SK-N-SH (cell line): ENCODE measurements at regions not wholly inside any gene's neighbourhood (a gene's known extent, or its start where the extent isn't known, plus 50 kb on each side); places are given as distances from the start of the nearest gene placed in this dataset.

Source experiments
- CTCF ChIP-seq: fragments of 200-600 bp; sonication (generic); IDR thresholded peaks from 2 replicates; pipeline ENCODE4 v1.6.1; 2017; ENCODE audit warnings: antibody characterized with exemption, mild to moderate bottlenecking, moderate library complexity
- ELF1 ChIP-seq: IDR thresholded peaks from 2 replicates; pipeline ENCODE4 v1.4.0; 2012
- EP300 ChIP-seq, 2 experiments: IDR thresholded peaks; 2 replicates each; pipeline versions ENCODE4 v1.4.0 to v1.6.1; 2012; ENCODE audit warnings: borderline replicate concordance in 1 of 2, low read depth in 1 of 2, low read length in 1 of 2
- FOXM1 ChIP-seq: IDR thresholded peaks from 2 replicates; pipeline ENCODE4 v1.4.0; 2012; ENCODE audit warnings: low read depth, mild to moderate bottlenecking
- JUND ChIP-seq: IDR thresholded peaks from 2 replicates; pipeline ENCODE4 v1.4.0; 2012
- POLR2AphosphoS5 ChIP-seq: IDR thresholded peaks from 2 replicates; pipeline ENCODE4 v1.6.1; 2012; ENCODE audit warnings: low read depth, low read length
- RAD21 ChIP-seq: IDR thresholded peaks from 2 replicates; pipeline ENCODE4 v1.6.1; 2012; ENCODE audit warnings: mild to moderate bottlenecking, low read length
- RCOR1 ChIP-seq: fragments of 150-350 bp; IDR thresholded peaks from 2 replicates; pipeline ENCODE4 v1.6.1; 2017; ENCODE audit warnings: antibody characterized with exemption, low read length
- SIN3A ChIP-seq: IDR thresholded peaks from 2 replicates; pipeline ENCODE4 v1.6.1; 2012; ENCODE audit warnings: low read depth, mild to moderate bottlenecking, low read length, moderate library complexity, borderline replicate concordance
- TAF1 ChIP-seq: IDR thresholded peaks from 2 replicates; pipeline ENCODE4 v1.6.1; 2012; ENCODE audit warnings: low read depth, mild to moderate bottlenecking, low read length, moderate library complexity, borderline replicate concordance
- YY1 ChIP-seq: IDR thresholded peaks from 2 replicates; pipeline ENCODE4 v1.4.0; 2012; ENCODE audit warnings: low read depth, mild to moderate bottlenecking
- TF ChIP-seq, protein P1 (sequence below): IDR thresholded peaks from 2 replicates; pipeline ENCODE4 v1.4.0; 2012; ENCODE audit warnings: low read depth
- TF ChIP-seq, protein P2 (sequence below): IDR thresholded peaks from 2 replicates; pipeline ENCODE4 v1.6.1; 2012; ENCODE audit warnings: mild to moderate bottlenecking, low read depth, low read length, moderate library complexity
- TF ChIP-seq, protein P3 (sequence below): IDR thresholded peaks from 2 replicates; pipeline ENCODE4; 2012

DNA sequence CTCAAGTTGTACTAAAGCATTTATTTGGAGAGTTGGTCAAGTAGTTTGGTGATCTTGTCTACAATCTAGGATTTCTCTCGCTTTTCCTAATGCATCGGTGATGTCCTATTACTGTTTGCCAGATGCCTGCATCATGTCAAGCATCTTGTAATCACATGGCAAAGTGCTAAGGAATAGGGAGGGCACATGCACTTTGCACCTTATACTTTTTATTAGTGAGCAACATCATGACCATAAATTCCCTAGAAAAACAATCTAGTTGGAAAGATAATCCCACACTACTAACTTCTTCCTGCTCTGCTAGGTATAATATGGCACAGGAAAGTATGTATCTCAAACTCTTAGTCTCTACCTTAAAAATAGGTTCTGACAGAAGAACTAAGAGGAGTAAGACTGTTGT lies 894.3 kb upstream of the SLITRK1 start:
- TF ChIP-seq, protein P1, sequence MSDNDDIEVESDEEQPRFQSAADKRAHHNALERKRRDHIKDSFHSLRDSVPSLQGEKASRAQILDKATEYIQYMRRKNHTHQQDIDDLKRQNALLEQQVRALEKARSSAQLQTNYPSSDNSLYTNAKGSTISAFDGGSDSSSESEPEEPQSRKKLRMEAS = no peak
- TF ChIP-seq CTCF (no peak), YY1 (no peak), ELF1 (no peak), POLR2AphosphoS5 (no peak), SIN3A (no peak), EP300 (IDR thresholded peaks at IDR 0.05; ENCODE audit: borderline replicate concordance in 1 of 2, low read depth in 1 of 2, low read length in 1 of 2) (no peak), TAF1 (no peak), JUND (no peak), FOXM1 (no peak), RCOR1 (no peak), RAD21 (no peak)
- TF ChIP-seq, protein P2, sequence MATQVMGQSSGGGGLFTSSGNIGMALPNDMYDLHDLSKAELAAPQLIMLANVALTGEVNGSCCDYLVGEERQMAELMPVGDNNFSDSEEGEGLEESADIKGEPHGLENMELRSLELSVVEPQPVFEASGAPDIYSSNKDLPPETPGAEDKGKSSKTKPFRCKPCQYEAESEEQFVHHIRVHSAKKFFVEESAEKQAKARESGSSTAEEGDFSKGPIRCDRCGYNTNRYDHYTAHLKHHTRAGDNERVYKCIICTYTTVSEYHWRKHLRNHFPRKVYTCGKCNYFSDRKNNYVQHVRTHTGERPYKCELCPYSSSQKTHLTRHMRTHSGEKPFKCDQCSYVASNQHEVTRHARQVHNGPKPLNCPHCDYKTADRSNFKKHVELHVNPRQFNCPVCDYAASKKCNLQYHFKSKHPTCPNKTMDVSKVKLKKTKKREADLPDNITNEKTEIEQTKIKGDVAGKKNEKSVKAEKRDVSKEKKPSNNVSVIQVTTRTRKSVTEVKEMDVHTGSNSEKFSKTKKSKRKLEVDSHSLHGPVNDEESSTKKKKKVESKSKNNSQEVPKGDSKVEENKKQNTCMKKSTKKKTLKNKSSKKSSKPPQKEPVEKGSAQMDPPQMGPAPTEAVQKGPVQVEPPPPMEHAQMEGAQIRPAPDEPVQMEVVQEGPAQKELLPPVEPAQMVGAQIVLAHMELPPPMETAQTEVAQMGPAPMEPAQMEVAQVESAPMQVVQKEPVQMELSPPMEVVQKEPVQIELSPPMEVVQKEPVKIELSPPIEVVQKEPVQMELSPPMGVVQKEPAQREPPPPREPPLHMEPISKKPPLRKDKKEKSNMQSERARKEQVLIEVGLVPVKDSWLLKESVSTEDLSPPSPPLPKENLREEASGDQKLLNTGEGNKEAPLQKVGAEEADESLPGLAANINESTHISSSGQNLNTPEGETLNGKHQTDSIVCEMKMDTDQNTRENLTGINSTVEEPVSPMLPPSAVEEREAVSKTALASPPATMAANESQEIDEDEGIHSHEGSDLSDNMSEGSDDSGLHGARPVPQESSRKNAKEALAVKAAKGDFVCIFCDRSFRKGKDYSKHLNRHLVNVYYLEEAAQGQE = no peak
- TF ChIP-seq, protein P3, sequence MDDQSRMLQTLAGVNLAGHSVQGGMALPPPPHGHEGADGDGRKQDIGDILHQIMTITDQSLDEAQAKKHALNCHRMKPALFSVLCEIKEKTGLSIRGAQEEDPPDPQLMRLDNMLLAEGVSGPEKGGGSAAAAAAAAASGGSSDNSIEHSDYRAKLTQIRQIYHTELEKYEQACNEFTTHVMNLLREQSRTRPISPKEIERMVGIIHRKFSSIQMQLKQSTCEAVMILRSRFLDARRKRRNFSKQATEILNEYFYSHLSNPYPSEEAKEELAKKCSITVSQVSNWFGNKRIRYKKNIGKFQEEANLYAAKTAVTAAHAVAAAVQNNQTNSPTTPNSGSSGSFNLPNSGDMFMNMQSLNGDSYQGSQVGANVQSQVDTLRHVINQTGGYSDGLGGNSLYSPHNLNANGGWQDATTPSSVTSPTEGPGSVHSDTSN = no peak
